ENCODE measurements at regions not wholly inside any gene's neighbourhood (a gene's known extent, or its start where the extent isn't known, plus 50 kb on each side); places are given as distances from the start of the nearest gene placed in this dataset.

DNA sequence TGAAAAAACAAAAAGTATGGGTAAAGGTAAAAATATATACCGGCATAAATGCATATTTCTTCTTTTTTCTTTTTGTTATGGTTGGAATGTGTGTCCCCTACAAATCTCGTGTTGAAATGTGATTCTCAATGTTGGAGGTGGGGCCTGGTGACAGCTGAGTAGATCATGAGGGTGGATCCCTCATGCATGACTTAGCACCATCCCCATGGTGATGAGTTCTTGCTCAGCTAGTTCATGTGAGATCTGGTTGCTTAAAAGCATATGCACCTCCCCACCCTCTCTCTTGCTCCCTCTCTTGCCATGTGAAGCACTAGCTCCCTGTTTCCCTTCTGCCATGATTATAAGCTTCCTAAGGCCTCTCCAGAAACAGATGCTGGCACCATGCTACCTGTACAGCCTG is 93.3 kb downstream of the HYCC1 start:
- no peaks in the 10 kb centered on the region for H3K9me3 ChIP-seq (replicated peaks; ENCODE audit: insufficient read depth, low read length)
- H3K27ac ChIP-seq (ENCODE audit: low read length), result no peak overlapping the region
- no peak overlapping the region for H2AFZ ChIP-seq (ENCODE audit: low read length)
- no peaks in the 10 kb centered on the region for H3K4me1 ChIP-seq (ENCODE audit: low read length)
- H3F3A ChIP-seq (ENCODE audit: insufficient read depth, low read length), result no peaks in the 10 kb centered on the region
- no peaks in the 10 kb centered on the region for H4K20me1 ChIP-seq (ENCODE audit: insufficient read depth, low read length)
- H3K4me3 ChIP-seq (ENCODE audit: low read length), result no peak overlapping the region
- H3K9me2 ChIP-seq (replicated peaks; ENCODE audit: insufficient read depth, low read length), result no peaks in the 10 kb centered on the region
- H3K36me3 ChIP-seq (replicated peaks; ENCODE audit: insufficient read depth, low read length), result no peaks in the 10 kb centered on the region
- H3K79me2 ChIP-seq (ENCODE audit: low read length), result no peaks in the 10 kb centered on the region
- TF ChIP-seq EZH2 (optimal IDR thresholded peaks at IDR 0.05; ENCODE audit: low read depth, low read length) (no peak), EZH2phosphoT487 (IDR thresholded peaks at IDR 0.05; ENCODE audit: low read length) (no peak)
- TF ChIP-seq, protein P1, sequence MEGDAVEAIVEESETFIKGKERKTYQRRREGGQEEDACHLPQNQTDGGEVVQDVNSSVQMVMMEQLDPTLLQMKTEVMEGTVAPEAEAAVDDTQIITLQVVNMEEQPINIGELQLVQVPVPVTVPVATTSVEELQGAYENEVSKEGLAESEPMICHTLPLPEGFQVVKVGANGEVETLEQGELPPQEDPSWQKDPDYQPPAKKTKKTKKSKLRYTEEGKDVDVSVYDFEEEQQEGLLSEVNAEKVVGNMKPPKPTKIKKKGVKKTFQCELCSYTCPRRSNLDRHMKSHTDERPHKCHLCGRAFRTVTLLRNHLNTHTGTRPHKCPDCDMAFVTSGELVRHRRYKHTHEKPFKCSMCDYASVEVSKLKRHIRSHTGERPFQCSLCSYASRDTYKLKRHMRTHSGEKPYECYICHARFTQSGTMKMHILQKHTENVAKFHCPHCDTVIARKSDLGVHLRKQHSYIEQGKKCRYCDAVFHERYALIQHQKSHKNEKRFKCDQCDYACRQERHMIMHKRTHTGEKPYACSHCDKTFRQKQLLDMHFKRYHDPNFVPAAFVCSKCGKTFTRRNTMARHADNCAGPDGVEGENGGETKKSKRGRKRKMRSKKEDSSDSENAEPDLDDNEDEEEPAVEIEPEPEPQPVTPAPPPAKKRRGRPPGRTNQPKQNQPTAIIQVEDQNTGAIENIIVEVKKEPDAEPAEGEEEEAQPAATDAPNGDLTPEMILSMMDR (IDR thresholded peaks at IDR 0.05; ENCODE audit: low read length), result no peak
- no peak overlapping the region for H3K4me2 ChIP-seq (ENCODE audit: low read depth, low read length)
- no peak overlapping the region for H3K9ac ChIP-seq (ENCODE audit: low read length)
- H3K27me3 ChIP-seq (replicated peaks; ENCODE audit: insufficient read depth, low read length), result no peaks in the 10 kb centered on the region
- DNase-seq, result no peak

DNA sequence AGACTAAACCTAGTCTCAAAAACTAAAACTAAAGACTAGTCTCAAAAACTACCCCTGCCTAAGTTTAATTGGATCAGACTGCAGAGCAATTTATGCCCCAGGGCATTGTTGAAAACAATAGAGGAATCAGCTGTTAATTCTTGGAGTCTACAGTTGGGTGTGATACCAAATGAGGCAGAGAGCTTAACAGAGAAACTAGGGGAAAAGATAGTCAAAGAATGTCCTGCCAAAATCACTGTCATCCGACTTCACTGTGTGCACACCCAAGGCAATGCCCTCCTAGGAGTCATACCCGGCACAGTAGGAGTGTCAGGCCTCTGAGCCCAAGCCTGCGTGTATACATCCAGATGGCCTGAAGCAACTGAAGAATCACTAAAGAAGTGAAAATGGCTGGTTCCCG is 90.5 kb upstream of the TOMM7 start:
- Histone ChIP-seq H4K20me1 (ENCODE audit: insufficient read depth, low read length) (no peaks in the 10 kb centered on the region), H3K4me3 (ENCODE audit: low read length) (no peak overlapping the region), H3K9ac (ENCODE audit: low read length) (no peak overlapping the region), H3K9me3 (replicated peaks; ENCODE audit: insufficient read depth, low read length) (no peaks in the 10 kb centered on the region), H3K9me2 (replicated peaks; ENCODE audit: insufficient read depth, low read length) (no peaks in the 10 kb centered on the region), H3K79me2 (ENCODE audit: low read length) (no peaks in the 10 kb centered on the region), H3K4me1 (ENCODE audit: low read length) (no peaks in the 10 kb centered on the region), H3K27me3 (replicated peaks; ENCODE audit: insufficient read depth, low read length) (no peaks in the 10 kb centered on the region), H3K27ac (ENCODE audit: low read length) (no peak overlapping the region), H3K36me3 (replicated peaks; ENCODE audit: insufficient read depth, low read length) (no peaks in the 10 kb centered on the region), H3F3A (ENCODE audit: insufficient read depth, low read length) (no peaks in the 10 kb centered on the region), H2AFZ (ENCODE audit: low read length) (no peak overlapping the region), H3K4me2 (ENCODE audit: low read depth, low read length) (no peak overlapping the region)
- no peak for DNase-seq
- TF ChIP-seq, protein P1 (IDR thresholded peaks at IDR 0.05; ENCODE audit: low read length), result no peak
- TF ChIP-seq EZH2phosphoT487 (IDR thresholded peaks at IDR 0.05; ENCODE audit: low read length) (no peak), EZH2 (optimal IDR thresholded peaks at IDR 0.05; ENCODE audit: low read depth, low read length) (no peak)

DNA sequence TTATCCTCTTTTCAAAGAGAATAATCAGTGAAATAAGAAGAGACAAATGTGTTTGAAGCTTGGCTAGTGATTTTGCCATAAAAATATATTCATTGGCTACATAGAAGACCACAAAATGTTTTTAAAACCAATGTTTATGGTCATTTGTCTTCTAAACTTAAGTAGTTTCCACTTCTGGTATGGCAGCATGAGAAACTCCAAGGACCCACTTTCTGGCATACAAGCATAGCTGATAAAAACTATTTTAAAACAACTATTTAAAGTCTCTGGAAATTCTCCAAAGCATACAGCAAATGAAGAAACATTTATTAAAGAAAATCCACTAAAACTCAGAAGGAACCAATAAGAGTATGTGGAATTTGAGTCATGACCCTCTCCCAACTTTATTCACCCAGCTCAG is 89.2 kb upstream of the TOMM7 start:
- Histone ChIP-seq H3K4me2 (ENCODE audit: low read depth, low read length) (no peak overlapping the region), H3K27ac (ENCODE audit: low read length) (no peak overlapping the region), H3K9me3 (replicated peaks; ENCODE audit: insufficient read depth, low read length) (no peaks in the 10 kb centered on the region), H3K4me1 (ENCODE audit: low read length) (no peaks in the 10 kb centered on the region), H3K9ac (ENCODE audit: low read length) (no peak overlapping the region), H3K79me2 (ENCODE audit: low read length) (no peaks in the 10 kb centered on the region), H3K4me3 (ENCODE audit: low read length) (no peak overlapping the region), H2AFZ (ENCODE audit: low read length) (no peak overlapping the region), H4K20me1 (ENCODE audit: insufficient read depth, low read length) (no peaks in the 10 kb centered on the region), H3K36me3 (replicated peaks; ENCODE audit: insufficient read depth, low read length) (no peaks in the 10 kb centered on the region), H3F3A (ENCODE audit: insufficient read depth, low read length) (no peaks in the 10 kb centered on the region), H3K27me3 (replicated peaks; ENCODE audit: insufficient read depth, low read length) (no peaks in the 10 kb centered on the region), H3K9me2 (replicated peaks; ENCODE audit: insufficient read depth, low read length) (no peaks in the 10 kb centered on the region)
- DNase-seq, result no peak
- TF ChIP-seq, protein P1 (IDR thresholded peaks at IDR 0.05; ENCODE audit: low read length), result no peak
- TF ChIP-seq EZH2 (optimal IDR thresholded peaks at IDR 0.05; ENCODE audit: low read depth, low read length), result no peak
- TF ChIP-seq EZH2phosphoT487 (IDR thresholded peaks at IDR 0.05; ENCODE audit: low read length), result no peak
